HL-60 (cell line): ENCODE measurements at regions not wholly inside any gene's neighbourhood (a gene's known extent, or its start where the extent isn't known, plus 50 kb on each side); places are given as distances from the start of the nearest gene placed in this dataset.

Source experiments
- CTCF ChIP-seq: IDR thresholded peaks from one replicate; pipeline ENCODE4 v1.5.1; 2011; ENCODE audit warnings: low read length, control low read depth, inconsistent platforms; ENCODE audit not compliant: insufficient read depth
- POLR2AphosphoS5 ChIP-seq: IDR thresholded peaks from 2 replicates; pipeline ENCODE4 v1.6.1; 2012; ENCODE audit warnings: low read depth
- REST ChIP-seq: IDR thresholded peaks from 2 replicates; pipeline ENCODE4 v1.6.1; 2012; ENCODE audit warnings: low read depth; ENCODE audit not compliant: insufficient replicate concordance

- TF ChIP-seq CTCF = no peak
- no peak for TF ChIP-seq REST
- TF ChIP-seq POLR2AphosphoS5 = no peak
These were observed 817.6 kb downstream of the CCSER2 start for GRCh38 chr10:85145966-85146365.
